ENCODE measurements at regions not wholly inside any gene's neighbourhood (a gene's known extent, or its start where the extent isn't known, plus 50 kb on each side); places are given as distances from the start of the nearest gene placed in this dataset.

- no peak for DNase-seq
- Histone ChIP-seq H3K9ac (ENCODE audit: low read depth in 2 of 2, low read length in 2 of 2) (no peak overlapping the region), H3K9me3 (no peaks in the 10 kb centered on the region), H3K36me3 (no peaks in the 10 kb centered on the region), H3K4me3 (no peak overlapping the region), H3K27ac (no peak overlapping the region), H3K27me3 (no peaks in the 10 kb centered on the region), H3K4me1 (no peaks in the 10 kb centered on the region)
- intact Hi-C loops (cut with DNase I), result no loop called here
- TF ChIP-seq, protein P1, sequence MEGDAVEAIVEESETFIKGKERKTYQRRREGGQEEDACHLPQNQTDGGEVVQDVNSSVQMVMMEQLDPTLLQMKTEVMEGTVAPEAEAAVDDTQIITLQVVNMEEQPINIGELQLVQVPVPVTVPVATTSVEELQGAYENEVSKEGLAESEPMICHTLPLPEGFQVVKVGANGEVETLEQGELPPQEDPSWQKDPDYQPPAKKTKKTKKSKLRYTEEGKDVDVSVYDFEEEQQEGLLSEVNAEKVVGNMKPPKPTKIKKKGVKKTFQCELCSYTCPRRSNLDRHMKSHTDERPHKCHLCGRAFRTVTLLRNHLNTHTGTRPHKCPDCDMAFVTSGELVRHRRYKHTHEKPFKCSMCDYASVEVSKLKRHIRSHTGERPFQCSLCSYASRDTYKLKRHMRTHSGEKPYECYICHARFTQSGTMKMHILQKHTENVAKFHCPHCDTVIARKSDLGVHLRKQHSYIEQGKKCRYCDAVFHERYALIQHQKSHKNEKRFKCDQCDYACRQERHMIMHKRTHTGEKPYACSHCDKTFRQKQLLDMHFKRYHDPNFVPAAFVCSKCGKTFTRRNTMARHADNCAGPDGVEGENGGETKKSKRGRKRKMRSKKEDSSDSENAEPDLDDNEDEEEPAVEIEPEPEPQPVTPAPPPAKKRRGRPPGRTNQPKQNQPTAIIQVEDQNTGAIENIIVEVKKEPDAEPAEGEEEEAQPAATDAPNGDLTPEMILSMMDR (IDR thresholded peaks at IDR 0.05), result no peak
These were observed 186.7 kb upstream of the RBMS1 start for GRCh38 chr2:160680294-160680693.

- no peaks in the 10 kb centered on the region for H3K9me3 ChIP-seq
- no peaks in the 10 kb centered on the region for H3K4me1 ChIP-seq
- H3K27me3 ChIP-seq, result no peaks in the 10 kb centered on the region
- no peak for DNase-seq
- no peak overlapping the region for H3K27ac ChIP-seq
- TF ChIP-seq, protein P1 (IDR thresholded peaks at IDR 0.05), result no peak
- H3K9ac ChIP-seq (ENCODE audit: low read depth in 2 of 2, low read length in 2 of 2), result no peak overlapping the region
- H3K36me3 ChIP-seq, result no peaks in the 10 kb centered on the region
- intact Hi-C loops (cut with DNase I), result no loop called here
- H3K4me3 ChIP-seq, result no peak overlapping the region
These were observed 187.4 kb upstream of the RBMS1 start for GRCh38 chr2:160680974-160681373.

GRCh38 chr2:160683206-160683605 is 189.6 kb upstream of the RBMS1 start:
- Histone ChIP-seq H3K4me1 (no peaks in the 10 kb centered on the region), H3K4me3 (no peak overlapping the region), H3K9ac (ENCODE audit: low read depth in 2 of 2, low read length in 2 of 2) (no peak overlapping the region), H3K27ac (no peak overlapping the region), H3K27me3 (no peaks in the 10 kb centered on the region), H3K36me3 (no peaks in the 10 kb centered on the region), H3K9me3 (no peaks in the 10 kb centered on the region)
- TF ChIP-seq, protein P1 (IDR thresholded peaks at IDR 0.05), result no peak
- DNase-seq, result no peak
- intact Hi-C loops (cut with DNase I), result no loop called here

DNA sequence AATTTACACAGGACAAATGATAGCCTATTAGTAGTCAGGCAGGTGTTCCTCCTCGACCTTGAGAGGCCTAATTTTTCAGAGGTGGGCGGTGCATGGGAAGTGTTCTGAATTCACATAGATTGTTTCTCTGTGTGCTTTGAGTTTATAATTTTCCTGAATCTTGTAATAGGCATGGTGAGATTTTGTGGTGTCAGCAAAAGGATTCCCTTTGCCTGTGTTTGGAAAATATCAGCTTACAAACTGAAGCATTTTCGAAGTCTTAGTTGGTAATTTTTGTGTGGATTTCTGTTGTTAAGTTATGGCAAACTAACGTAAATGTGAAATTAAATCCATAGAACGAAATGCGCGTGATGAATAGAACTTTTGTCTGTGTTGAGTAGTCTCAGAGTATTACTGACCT is 194.0 kb upstream of the RBMS1 start:
- Histone ChIP-seq H3K4me1 (no peaks in the 10 kb centered on the region), H3K27ac (no peak overlapping the region), H3K9me3 (no peaks in the 10 kb centered on the region), H3K4me3 (no peak overlapping the region), H3K9ac (ENCODE audit: low read depth in 2 of 2, low read length in 2 of 2) (no peak overlapping the region), H3K27me3 (no peaks in the 10 kb centered on the region), H3K36me3 (no peaks in the 10 kb centered on the region)
- TF ChIP-seq, protein P1 (IDR thresholded peaks at IDR 0.05), result no peak
- DNase-seq, result no peak
- intact Hi-C loops (cut with DNase I), result no loop called here

GRCh38 chr2:160689441-160689840 is 195.8 kb upstream of the RBMS1 start:
- intact Hi-C loops (cut with DNase I), result no loop called here
- H3K4me3 ChIP-seq, result no peak overlapping the region
- no peaks in the 10 kb centered on the region for H3K4me1 ChIP-seq
- no peak for DNase-seq
- no peaks in the 10 kb centered on the region for H3K36me3 ChIP-seq
- H3K9ac ChIP-seq (ENCODE audit: low read depth in 2 of 2, low read length in 2 of 2), result no peak overlapping the region
- no peaks in the 10 kb centered on the region for H3K9me3 ChIP-seq
- TF ChIP-seq, protein P1 (IDR thresholded peaks at IDR 0.05), result no peak
- H3K27me3 ChIP-seq, result no peaks in the 10 kb centered on the region
- H3K27ac ChIP-seq, result no peak overlapping the region

- DNase-seq, result no peak
- intact Hi-C loops (cut with DNase I), result no loop called here
- Histone ChIP-seq H3K9ac (ENCODE audit: low read depth in 2 of 2, low read length in 2 of 2) (no peak overlapping the region), H3K36me3 (no peaks in the 10 kb centered on the region), H3K27ac (no peak overlapping the region), H3K4me1 (no peaks in the 10 kb centered on the region), H3K4me3 (no peak overlapping the region), H3K9me3 (no peaks in the 10 kb centered on the region), H3K27me3 (no peaks in the 10 kb centered on the region)
- TF ChIP-seq, protein P1 (IDR thresholded peaks at IDR 0.05), result no peak
These were observed 200.6 kb upstream of the RBMS1 start for GRCh38 chr2:160694221-160694620.
